ENCODE measurements at regions not wholly inside any gene's neighbourhood (a gene's known extent, or its start where the extent isn't known, plus 50 kb on each side); places are given as distances from the start of the nearest gene placed in this dataset.

DNA sequence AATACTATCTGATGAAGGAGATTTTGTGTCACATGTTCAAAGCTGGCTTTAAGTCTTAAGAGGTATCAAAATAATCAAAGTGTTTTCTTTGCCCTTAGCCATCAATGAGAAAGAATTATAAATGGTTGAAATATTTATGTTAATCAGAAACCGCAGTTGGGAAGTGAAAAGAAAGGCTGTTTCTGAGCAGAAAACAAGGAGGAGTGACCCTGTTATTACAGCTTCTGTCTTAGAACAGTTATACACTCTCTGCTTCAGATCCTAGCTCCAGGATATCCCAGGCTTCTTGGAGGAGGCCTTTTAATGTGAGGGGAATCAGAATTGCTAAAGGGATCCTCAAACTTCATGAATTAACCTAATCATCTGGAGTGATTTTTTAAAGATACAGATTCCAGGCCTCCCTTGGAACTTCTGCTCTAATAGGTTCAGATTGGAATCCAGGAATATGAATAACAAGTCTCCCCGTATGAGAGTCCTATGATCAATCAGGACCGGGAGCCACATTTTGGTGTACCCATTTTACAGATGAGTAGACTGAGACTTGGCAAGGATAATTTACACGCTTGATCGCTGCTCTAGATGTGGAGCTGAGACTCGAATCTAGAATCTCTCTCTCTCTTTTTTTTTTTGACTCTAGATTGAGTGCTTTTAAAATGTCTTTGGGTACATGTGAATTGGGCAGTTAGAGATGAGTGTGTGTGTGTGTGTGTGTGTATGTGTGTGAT is 50.8 kb upstream of the JAG1 start:
- TF ChIP-seq, protein P1, sequence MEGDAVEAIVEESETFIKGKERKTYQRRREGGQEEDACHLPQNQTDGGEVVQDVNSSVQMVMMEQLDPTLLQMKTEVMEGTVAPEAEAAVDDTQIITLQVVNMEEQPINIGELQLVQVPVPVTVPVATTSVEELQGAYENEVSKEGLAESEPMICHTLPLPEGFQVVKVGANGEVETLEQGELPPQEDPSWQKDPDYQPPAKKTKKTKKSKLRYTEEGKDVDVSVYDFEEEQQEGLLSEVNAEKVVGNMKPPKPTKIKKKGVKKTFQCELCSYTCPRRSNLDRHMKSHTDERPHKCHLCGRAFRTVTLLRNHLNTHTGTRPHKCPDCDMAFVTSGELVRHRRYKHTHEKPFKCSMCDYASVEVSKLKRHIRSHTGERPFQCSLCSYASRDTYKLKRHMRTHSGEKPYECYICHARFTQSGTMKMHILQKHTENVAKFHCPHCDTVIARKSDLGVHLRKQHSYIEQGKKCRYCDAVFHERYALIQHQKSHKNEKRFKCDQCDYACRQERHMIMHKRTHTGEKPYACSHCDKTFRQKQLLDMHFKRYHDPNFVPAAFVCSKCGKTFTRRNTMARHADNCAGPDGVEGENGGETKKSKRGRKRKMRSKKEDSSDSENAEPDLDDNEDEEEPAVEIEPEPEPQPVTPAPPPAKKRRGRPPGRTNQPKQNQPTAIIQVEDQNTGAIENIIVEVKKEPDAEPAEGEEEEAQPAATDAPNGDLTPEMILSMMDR (IDR thresholded peaks at IDR 0.05), result no peak
- H3K36me3 ChIP-seq, result no peaks in the 10 kb centered on the region
- no peak for ATAC-seq
- no peak for DNase-seq
- H3K27me3 ChIP-seq, result no peaks in the 10 kb centered on the region
- peaks cover 0 to 1% (median 0%) of the 10 kb centered on the region in 11 donors for H3K9me3 ChIP-seq
- intact Hi-C loops (cut with DNase I), result loop anchor here in 1 of 10 donors (5.0 kb wide), 1 partner anchor 47 kb away; no protein-coding TSS in a partner anchor
- peaks cover 0 to 32% (median 10%) of the 10 kb centered on the region in 9 donors for H3K4me1 ChIP-seq
- WGBS, 2 donors, result 93 to 94% methylated on average over 6 of the region's 6 CpGs
- no peak overlapping the region for H3K27ac ChIP-seq
- H3K4me3 ChIP-seq, result no peak overlapping the region

DNA sequence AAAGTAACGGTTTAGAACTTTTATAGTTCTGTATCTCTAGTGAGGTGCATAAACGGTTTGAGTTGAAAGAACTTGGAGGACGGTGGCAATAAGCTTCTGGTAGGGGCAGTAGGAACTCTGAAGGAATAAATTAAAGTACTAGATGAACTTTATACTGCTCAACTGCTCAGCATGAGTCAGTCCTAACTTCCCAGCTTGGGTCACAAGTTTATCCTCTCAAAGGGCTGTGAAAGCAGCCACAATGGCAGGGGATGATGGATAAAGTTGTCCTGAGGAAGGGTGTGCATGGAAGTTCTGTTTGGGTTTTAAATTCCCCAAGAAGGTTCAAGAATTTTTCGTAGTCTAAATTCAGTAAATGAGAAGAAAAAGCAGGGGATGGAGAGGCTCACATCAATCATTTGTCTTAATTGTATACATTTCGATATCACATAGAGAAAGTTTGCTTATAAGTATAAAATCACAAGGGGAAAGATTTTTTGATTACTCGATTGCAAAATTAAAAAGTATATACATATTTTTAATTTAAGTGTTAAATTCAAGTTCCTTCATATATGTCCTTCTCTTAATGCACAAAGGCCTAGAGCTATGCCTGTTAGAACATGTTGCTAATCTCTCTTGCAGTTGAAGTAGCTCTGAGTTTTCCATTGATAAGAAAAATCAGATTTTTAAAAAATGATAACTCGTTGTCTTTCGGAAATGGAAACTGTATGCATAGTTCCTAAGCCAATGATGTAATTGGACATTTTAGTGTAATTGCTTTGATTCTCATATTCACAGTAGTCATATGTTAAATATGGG is 55.3 kb upstream of the JAG1 start:
- WGBS, 2 donors, result 93 to 94% methylated on average over 8 of the region's 8 CpGs
- TF ChIP-seq, protein P1 (IDR thresholded peaks at IDR 0.05), result no peak
- H3K9me3 ChIP-seq, result peaks cover 0 to 5% (median 0%) of the 10 kb centered on the region in 11 donors
- peaks cover 0 to 13% (median 0%) of the 10 kb centered on the region in 9 donors for H3K4me1 ChIP-seq
- H3K27me3 ChIP-seq, result no peaks in the 10 kb centered on the region
- DNase-seq, result no peak
- ATAC-seq, result no peak
- H3K27ac ChIP-seq, result no peak overlapping the region
- intact Hi-C loops (cut with DNase I), result no loop called here
- H3K4me3 ChIP-seq, result no peak overlapping the region
- no peaks in the 10 kb centered on the region for H3K36me3 ChIP-seq

DNA sequence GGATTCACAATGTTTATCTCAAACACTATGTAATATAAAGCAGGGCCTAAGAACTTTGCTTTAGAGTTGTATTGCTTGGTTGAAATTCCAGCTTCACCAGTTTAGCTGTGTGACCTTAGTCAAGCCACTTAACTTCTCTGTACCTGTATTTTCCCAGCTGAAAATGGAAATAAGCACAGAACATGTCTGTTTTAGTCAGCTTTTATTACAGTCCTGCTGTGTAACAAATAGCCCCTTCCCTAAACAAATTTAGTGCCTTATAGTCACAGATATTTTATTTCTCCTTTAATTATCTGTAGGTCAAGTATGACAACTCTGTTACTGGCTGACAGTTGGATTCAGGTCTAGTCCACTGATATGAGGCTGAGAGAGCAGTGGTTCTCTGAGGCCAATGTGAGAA is 56.0 kb upstream of the JAG1 start:
- TF ChIP-seq, protein P1 (IDR thresholded peaks at IDR 0.05), result no peak
- H3K4me3 ChIP-seq, result no peak overlapping the region
- no peak for ATAC-seq
- no peaks in the 10 kb centered on the region for H3K36me3 ChIP-seq
- H3K27me3 ChIP-seq, result no peaks in the 10 kb centered on the region
- no peak for DNase-seq
- peaks cover 0 to 5% (median 0%) of the 10 kb centered on the region in 11 donors for H3K9me3 ChIP-seq
- peaks cover 0 to 13% (median 0%) of the 10 kb centered on the region in 9 donors for H3K4me1 ChIP-seq
- H3K27ac ChIP-seq, result no peak overlapping the region
- intact Hi-C loops (cut with DNase I), result no loop called here

DNA sequence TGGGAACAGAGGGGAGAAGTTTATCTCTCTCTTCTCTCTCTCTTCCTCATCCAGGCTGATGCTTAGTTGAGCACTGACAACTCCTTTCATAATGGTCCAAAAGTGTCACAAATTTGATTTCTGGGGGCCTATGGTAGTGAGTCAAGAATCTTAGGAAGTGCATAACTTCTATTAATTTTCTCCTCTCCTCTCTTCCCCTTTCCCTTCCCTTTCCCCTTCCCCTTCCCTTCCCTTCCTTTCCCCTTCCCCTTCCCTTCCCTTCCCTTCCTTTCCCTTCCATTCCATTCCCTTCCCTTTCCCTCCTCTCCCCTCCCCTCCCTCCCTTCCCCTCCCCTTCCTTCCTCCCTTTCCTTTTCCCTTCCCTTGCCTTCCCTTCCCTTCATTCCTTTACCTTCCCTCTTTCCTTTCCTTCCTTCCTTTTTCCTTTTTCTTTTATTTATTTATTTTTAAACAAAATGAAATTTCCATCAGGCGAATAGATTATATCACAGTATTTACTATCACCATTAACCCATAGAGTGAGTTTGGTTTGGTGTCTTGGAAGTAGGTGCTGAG is 56.9 kb upstream of the JAG1 start:
- H3K4me1 ChIP-seq, result peaks cover 0 to 13% (median 0%) of the 10 kb centered on the region in 9 donors
- TF ChIP-seq, protein P1 (IDR thresholded peaks at IDR 0.05), result no peak
- no peaks in the 10 kb centered on the region for H3K36me3 ChIP-seq
- H3K9me3 ChIP-seq, result peaks cover 0 to 5% (median 0%) of the 10 kb centered on the region in 11 donors
- H3K4me3 ChIP-seq, result no peak overlapping the region
- ATAC-seq, result no peak
- DNase-seq, result no peak
- intact Hi-C loops (cut with DNase I), result no loop called here
- 94 to 98% methylated on average over 1 of the region's 1 CpG for WGBS, 2 donors
- H3K27ac ChIP-seq, result no peak overlapping the region
- no peaks in the 10 kb centered on the region for H3K27me3 ChIP-seq
